HUES6 (cell line): ENCODE measurements at regions not wholly inside any gene's neighbourhood (a gene's known extent, or its start where the extent isn't known, plus 50 kb on each side); places are given as distances from the start of the nearest gene placed in this dataset.

Source experiments
- H3K27ac ChIP-seq: 2 replicates; pipeline ENCODE4 v1.7.0; 2013; ENCODE audit warnings: low read depth, mild to moderate bottlenecking, low read length, inconsistent platforms
- H3K27me3 ChIP-seq: 2 replicates; pipeline ENCODE4 v1.6.1; 2013; ENCODE audit warnings: low read length; ENCODE audit not compliant: control insufficient read depth, insufficient read depth
- H3K36me3 ChIP-seq: 2 replicates; pipeline ENCODE4 v1.6.1; 2013; ENCODE audit warnings: low read length; ENCODE audit not compliant: control insufficient read depth, insufficient read depth
- H3K4me1 ChIP-seq: 2 replicates; pipeline ENCODE4 v1.6.1; 2013; ENCODE audit warnings: low read length; ENCODE audit not compliant: control insufficient read depth, insufficient read depth
- H3K4me3 ChIP-seq: 2 replicates; pipeline ENCODE4 v1.5.1; 2013; ENCODE audit warnings: low read depth, low read length
- H3K9ac ChIP-seq: one replicate; pipeline ENCODE4 v1.6.1; 2013; ENCODE audit warnings: mild to moderate bottlenecking, low read length
- H3K9me3 ChIP-seq: 2 replicates; pipeline ENCODE4 v1.6.1; 2013; ENCODE audit warnings: low read depth, low read length; ENCODE audit not compliant: control insufficient read depth, insufficient read depth

DNA sequence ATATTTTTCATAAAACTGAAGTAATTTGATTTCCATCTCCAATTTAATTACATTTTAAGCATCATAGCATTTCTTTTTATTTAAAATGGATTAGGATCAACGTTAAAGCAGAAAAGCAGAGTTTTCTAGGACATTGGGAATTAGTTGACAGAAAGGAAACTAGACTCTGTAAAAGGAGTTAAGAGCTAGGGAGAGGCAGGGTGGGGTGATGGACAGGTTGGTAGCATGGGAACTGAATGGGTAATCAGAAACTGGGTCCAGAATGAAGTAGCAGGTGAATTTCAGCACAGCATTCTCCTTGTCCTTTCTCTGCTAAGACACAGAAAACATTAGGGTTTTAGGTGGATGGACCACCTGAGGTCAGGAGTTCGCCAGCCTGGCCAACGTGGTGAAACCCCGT is 97.6 kb downstream of the ANAPC4 start:
- Histone ChIP-seq H3K4me3 (no peak overlapping the region), H3K27me3 (no peaks in the 10 kb centered on the region), H3K9ac (no peak overlapping the region), H3K4me1 (no peaks in the 10 kb centered on the region), H3K36me3 (no peaks in the 10 kb centered on the region), H3K27ac (no peak overlapping the region), H3K9me3 (peaks cover 6% of the 10 kb centered on the region; the same call in 1 of the 2 replicates)

DNA sequence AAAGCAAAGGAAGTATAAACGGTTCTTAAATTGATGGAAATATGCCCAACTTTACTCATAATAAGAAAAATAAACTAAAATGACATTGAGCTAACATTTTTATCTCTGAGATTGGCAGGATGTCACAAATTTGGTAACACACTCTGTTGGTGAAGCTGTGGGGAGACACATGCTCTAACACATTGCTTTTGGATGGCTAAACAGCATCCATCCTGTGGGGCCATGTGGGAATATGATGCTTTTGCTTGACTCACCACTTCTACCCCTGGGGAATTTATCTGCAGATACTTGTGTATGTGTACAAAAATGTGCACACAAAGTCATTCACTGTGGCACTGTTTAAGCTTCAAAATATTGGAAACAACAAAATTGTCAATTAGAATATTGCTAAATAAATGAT is 100.2 kb downstream of the ANAPC4 start:
- Histone ChIP-seq H3K4me1 (peaks cover 14% of the 10 kb centered on the region), H3K4me3 (no peak overlapping the region), H3K9me3 (peaks cover 4% of the 10 kb centered on the region; the same call in 1 of the 2 replicates), H3K27me3 (no peaks in the 10 kb centered on the region; the same call in 1 of the 2 replicates), H3K9ac (no peak overlapping the region), H3K36me3 (no peaks in the 10 kb centered on the region), H3K27ac (no peak overlapping the region)

DNA sequence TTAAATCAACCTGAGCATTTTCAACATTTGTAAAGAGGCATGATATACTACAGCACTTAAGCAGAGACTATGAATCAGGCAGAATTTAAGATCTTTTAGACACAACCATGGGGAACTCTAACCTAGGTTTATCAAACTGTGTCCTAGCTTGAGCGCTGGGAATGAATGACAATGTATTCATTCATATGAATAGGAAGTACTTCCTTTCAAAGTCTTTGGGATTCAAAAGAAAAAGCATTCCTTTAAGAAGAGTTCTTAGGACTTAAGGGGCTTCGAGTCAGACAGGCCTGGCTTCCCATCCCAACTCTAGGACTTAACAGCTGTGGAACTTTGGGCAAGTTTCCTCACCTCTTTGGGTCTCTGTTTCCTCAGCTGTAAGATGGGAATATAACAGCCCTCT is 104.6 kb downstream of the ANAPC4 start:
- Histone ChIP-seq H3K36me3 (no peaks in the 10 kb centered on the region), H3K4me3 (peak overlapping the region; percentile 33), H3K4me1 (peaks cover 34% of the 10 kb centered on the region), H3K27ac (peak overlapping the region; percentile 74; the same call in 1 of the 2 replicates), H3K9me3 (peaks cover 4% of the 10 kb centered on the region; the same call in 1 of the 2 replicates), H3K9ac (peak overlapping the region; percentile 56), H3K27me3 (no peaks in the 10 kb centered on the region; the same call in 1 of the 2 replicates)

DNA sequence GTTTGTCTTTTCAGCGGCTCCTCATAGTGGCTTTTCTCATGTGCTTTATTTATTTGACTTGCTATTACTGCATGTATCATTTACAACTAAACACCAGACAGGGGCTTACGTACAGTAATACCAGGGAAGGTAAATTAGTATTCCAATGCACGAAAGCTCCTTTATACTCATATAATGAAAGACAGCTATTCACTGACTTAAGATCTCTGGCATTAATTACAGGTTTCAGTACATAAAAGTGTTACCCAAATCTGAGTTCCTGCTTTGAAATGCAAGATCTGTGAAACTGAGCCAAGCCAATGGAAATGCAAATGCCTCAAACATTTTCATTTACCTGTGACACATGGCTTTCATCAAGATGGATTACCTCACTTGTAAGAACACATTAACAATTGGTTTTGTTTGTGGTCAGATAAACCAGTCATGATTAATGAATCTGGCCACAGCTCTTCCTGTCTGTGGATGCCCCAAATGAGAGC is 107.2 kb downstream of the ANAPC4 start:
- peaks cover 24% of the 10 kb centered on the region for H3K9me3 ChIP-seq
- no peaks in the 10 kb centered on the region for H3K36me3 ChIP-seq
- H3K4me1 ChIP-seq, result peaks cover 43% of the 10 kb centered on the region
- no peak overlapping the region for H3K9ac ChIP-seq
- no peak overlapping the region for H3K4me3 ChIP-seq
- no peak overlapping the region; the same call in 1 of the 2 replicates for H3K27ac ChIP-seq
- H3K27me3 ChIP-seq, result no peaks in the 10 kb centered on the region; the same call in 1 of the 2 replicates

DNA sequence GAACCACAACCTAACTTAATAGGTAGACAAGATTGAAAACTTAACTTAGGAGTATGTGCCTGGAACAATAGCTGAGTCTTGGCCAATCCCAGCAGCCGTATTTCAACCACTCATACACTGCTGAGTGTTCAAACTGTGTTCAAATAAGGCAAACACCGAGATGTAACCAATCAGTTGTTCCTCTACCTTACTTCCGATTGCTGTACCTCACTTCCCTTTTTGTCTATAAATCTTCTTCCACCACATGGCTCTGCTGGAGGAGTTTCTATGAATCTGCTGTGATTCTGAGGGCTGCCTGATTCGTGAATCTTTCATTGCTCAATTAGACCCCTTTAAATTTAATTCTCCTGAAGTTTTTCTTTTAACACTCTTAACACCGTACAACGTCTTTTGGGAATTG is 108.0 kb downstream of the ANAPC4 start:
- H3K27ac ChIP-seq, result peak overlapping the region; percentile 7; the same call in 1 of the 2 replicates
- H3K4me1 ChIP-seq, result peaks cover 43% of the 10 kb centered on the region
- no peak overlapping the region for H3K4me3 ChIP-seq
- H3K27me3 ChIP-seq, result no peaks in the 10 kb centered on the region; the same call in 1 of the 2 replicates
- no peaks in the 10 kb centered on the region for H3K36me3 ChIP-seq
- H3K9ac ChIP-seq, result no peak overlapping the region
- peaks cover 22% of the 10 kb centered on the region for H3K9me3 ChIP-seq

DNA sequence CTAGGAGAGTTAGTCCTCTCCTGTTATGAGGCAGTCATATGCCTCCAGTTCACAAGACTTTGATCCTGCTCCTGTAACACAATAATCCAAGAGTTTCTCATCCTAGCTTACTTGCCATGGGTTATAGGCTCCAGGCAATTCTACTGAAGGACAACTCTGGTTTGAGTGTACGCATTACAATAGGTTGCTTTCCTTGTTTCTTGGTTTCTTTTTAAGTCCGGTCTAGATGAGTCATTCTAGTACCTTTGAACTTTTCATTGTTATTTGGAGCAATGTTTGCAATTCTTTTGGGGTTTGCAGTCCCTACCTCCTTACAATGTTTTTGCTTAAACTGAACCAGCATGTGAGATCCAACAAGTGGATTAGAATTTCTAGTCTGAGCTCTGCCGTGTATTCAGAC is 109.1 kb downstream of the ANAPC4 start:
- peak overlapping the region; percentile 46; the same call in 1 of the 2 replicates for H3K27ac ChIP-seq
- no peaks in the 10 kb centered on the region for H3K27me3 ChIP-seq
- H3K4me1 ChIP-seq, result peaks cover 33% of the 10 kb centered on the region
- peaks cover 22% of the 10 kb centered on the region for H3K9me3 ChIP-seq
- no peak overlapping the region for H3K4me3 ChIP-seq
- peak overlapping the region; percentile 67 for H3K9ac ChIP-seq
- no peaks in the 10 kb centered on the region for H3K36me3 ChIP-seq

DNA sequence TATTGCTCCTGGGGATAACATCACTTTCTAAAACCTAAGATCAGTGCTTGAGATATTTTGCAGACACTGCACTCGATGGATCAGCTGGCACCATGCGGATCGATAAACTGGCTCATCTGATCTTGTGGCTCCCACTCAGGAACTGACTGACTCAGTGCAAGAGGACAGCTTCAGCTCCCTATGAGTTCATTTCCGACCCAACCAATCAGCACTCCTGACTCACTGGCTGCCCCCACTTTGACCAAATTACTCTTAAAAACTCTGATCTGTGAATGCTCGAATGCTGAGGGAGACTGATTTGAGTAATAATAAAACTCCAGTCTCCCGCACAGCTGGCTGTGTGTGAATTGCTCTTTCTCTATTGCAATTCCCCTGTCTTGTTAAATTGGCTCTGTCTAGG is 110.1 kb downstream of the ANAPC4 start:
- peaks cover 22% of the 10 kb centered on the region for H3K9me3 ChIP-seq
- no peaks in the 10 kb centered on the region for H3K36me3 ChIP-seq
- H3K27me3 ChIP-seq, result no peaks in the 10 kb centered on the region
- H3K9ac ChIP-seq, result peak overlapping the region; percentile 39
- peak overlapping the region; percentile 46; the same call in 1 of the 2 replicates for H3K27ac ChIP-seq
- H3K4me3 ChIP-seq, result no peak overlapping the region
- peaks cover 29% of the 10 kb centered on the region for H3K4me1 ChIP-seq

DNA sequence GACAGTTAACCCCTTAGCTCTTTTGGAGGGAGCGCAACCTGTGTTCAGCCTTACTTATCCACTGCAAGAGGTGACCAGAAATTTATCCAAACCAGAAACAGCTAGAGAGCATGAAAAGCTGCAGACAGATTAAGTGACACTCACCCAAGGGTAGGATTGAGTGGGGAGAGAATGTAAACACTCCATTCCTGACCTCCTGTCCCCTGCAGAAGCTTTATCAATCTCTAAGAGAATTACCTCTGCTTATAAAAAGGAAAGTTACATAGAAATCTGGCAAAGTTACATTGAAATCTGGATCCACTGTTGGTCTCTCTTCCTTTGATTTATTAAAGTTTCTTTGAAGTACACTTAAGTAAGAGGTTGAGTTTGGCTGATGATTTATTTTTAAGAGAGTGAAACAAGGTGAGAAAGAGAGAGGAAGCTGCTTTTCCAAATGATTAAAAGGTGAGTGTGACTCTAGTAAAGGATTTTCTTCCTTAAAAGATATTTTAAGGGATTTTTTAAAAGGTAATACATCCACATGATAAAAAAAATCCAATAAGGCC is 112.3 kb downstream of the ANAPC4 start:
- no peak overlapping the region for H3K9ac ChIP-seq
- peaks cover 23% of the 10 kb centered on the region for H3K4me1 ChIP-seq
- H3K27me3 ChIP-seq, result no peaks in the 10 kb centered on the region
- peaks cover 22% of the 10 kb centered on the region for H3K9me3 ChIP-seq
- H3K4me3 ChIP-seq, result no peak overlapping the region
- H3K27ac ChIP-seq, result no peak overlapping the region
- H3K36me3 ChIP-seq, result no peaks in the 10 kb centered on the region

DNA sequence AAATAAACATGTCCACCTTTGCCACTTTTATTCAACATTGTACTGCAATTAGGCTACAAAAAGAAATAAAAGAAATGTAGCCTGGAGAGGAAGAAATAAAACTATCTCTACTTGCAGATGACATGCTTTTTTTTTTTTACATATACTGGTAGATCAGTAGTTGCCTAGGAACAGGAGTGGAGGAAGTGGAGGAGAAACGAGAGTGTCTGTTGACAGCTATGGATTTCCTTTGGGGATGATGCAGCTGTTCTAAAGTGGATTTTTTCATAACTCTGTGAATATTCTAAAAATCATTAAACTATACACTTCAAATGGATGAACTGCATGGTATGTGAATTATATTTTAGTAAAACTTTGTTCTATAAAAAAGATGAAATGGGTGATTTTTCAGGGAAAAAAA is 116.4 kb downstream of the ANAPC4 start:
- Histone ChIP-seq H3K9me3 (peaks cover 6% of the 10 kb centered on the region; the same call in 1 of the 2 replicates), H3K4me3 (no peak overlapping the region), H3K4me1 (no peaks in the 10 kb centered on the region), H3K36me3 (no peaks in the 10 kb centered on the region), H3K9ac (no peak overlapping the region), H3K27ac (no peak overlapping the region), H3K27me3 (no peaks in the 10 kb centered on the region)

DNA sequence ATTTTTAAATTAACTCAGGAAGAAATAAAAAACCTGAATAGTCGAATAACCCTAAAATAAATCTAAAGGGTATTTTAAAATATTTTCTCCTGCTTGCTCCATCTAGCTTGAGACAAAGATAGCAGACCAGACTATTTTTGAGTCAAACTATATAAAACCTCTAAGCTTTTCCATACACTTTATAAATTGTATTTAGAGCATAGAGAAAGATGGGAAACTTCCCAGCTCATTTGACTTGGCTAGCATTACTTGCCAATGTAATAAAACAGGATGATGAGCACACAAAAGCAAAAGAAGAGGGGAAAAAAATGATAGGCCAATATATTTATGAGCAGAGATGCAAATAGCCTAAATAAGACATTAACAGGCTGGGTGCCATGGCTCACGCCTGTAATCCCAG is 117.1 kb downstream of the ANAPC4 start:
- Histone ChIP-seq H3K27me3 (no peaks in the 10 kb centered on the region), H3K4me1 (no peaks in the 10 kb centered on the region), H3K4me3 (no peak overlapping the region), H3K9ac (no peak overlapping the region), H3K36me3 (no peaks in the 10 kb centered on the region), H3K27ac (no peak overlapping the region), H3K9me3 (peaks cover under 1% of the 10 kb centered on the region; the same call in 1 of the 2 replicates)

DNA sequence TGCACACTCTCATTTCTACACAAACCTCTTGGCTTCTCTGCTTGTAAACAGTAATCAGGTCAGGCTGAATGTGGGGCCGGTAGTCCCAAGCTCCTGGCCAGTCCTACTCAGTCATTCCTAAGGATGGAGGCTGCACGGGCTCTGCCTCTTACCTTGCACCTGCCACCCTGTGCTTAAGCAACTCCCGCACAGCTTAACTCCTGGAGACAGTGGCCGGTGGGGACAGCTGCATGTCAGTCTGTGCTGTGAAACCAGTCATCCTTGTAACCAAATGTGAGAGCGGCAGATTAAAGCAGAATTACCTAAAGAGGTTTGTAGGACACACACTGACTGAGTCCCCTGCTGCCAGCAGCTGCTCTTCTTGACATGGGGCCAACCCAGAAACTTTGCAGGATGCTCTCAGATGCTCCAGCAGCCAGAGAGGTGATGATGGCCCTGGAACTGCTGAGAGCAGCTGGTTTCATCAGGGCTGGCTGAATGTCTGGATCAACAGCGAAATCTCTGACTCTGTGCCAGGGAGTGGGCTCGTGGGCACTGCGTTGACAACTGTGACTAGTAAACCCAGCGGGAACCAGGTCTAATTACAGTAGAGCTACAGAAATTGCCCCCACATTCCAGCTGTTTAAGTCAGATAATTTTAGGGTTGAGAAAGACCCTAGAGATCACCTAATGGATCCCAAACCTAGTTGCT is 123.7 kb downstream of the ANAPC4 start:
- H3K27me3 ChIP-seq, result no peaks in the 10 kb centered on the region
- no peaks in the 10 kb centered on the region for H3K9me3 ChIP-seq
- H3K4me3 ChIP-seq, result no peak overlapping the region
- H3K27ac ChIP-seq, result no peak overlapping the region
- H3K36me3 ChIP-seq, result no peaks in the 10 kb centered on the region
- H3K9ac ChIP-seq, result no peak overlapping the region
- no peaks in the 10 kb centered on the region for H3K4me1 ChIP-seq
